ENCODE measurements at regions not wholly inside any gene's neighbourhood (a gene's known extent, or its start where the extent isn't known, plus 50 kb on each side); places are given as distances from the start of the nearest gene placed in this dataset.

DNA sequence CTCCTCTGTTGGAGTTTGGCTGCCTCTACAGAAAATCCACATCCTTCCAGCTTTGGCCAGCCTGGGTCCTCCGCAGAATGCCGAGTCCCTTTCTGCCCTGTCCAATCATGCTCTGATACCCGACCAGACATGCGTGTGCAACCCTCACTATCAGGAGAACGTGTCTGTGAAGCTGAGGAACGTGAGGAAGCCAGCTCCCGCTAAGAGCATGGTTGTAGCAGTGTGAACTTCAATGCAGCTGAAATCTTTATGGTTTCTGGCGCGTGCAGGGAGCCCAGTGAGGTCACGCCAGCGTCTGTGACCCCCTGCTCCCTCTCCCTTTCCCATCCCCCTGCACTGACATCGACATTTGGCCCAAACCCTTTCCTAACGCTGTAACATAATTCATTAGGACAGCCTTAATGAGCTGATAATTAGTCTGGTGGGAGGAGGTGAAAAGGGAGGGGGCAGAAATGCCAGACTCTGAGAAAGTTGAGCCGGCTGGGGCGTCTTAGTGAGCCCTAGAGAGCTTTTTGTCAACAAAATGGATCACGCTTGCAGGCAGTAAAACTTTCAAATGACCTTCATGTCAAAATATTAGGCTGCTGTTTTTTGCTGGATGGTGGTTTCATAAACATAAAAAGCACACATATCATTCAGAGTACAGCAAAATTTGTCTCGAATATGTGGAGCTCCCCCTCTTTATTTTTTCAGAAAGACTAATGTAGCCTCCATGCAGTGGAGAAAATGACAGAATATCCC, 423.3 kb downstream of the QKI start:
- no peak for TF ChIP-seq TARDBP (IDR thresholded peaks at IDR 0.05)
- no peak for TF ChIP-seq CTBP1 (IDR thresholded peaks at IDR 0.05; ENCODE audit: borderline replicate concordance)
- no peak for TF ChIP-seq HDGF (IDR thresholded peaks at IDR 0.05; ENCODE audit: borderline replicate concordance)
- no peak for TF ChIP-seq FOXA1 (IDR thresholded peaks at IDR 0.05)
- peak; percentile 96 for TF ChIP-seq L3MBTL2 (conservative IDR thresholded peaks at IDR 0.05)
- TF ChIP-seq NFRKB (IDR thresholded peaks at IDR 0.05) = no peak
- no peak for TF ChIP-seq LEF1 (IDR thresholded peaks at IDR 0.05; ENCODE audit: borderline replicate concordance)
- TF ChIP-seq, protein P1, sequence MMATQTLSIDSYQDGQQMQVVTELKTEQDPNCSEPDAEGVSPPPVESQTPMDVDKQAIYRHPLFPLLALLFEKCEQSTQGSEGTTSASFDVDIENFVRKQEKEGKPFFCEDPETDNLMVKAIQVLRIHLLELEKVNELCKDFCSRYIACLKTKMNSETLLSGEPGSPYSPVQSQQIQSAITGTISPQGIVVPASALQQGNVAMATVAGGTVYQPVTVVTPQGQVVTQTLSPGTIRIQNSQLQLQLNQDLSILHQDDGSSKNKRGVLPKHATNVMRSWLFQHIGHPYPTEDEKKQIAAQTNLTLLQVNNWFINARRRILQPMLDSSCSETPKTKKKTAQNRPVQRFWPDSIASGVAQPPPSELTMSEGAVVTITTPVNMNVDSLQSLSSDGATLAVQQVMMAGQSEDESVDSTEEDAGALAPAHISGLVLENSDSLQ (IDR thresholded peaks at IDR 0.05) = no peak
- peak; percentile 80; the same call in 1 of the 2 replicates for TF ChIP-seq ARNT (IDR thresholded peaks at IDR 0.05)
- CTCF ChIA-PET = interaction anchor here (0.6 kb wide), 1 partner anchor 764 kb away, joined by 3 read pairs; no protein-coding TSS in a partner anchor
- DNase-seq (ENCODE audit: extremely low spot score) = peak; percentile 61
- POLR2A ChIA-PET = interaction anchor here (0.9 to 1.1 kb wide), 4 partner anchors 12 to 92 kb away, joined by 3 to 4 read pairs (median 3); no protein-coding TSS in a partner anchor

DNA sequence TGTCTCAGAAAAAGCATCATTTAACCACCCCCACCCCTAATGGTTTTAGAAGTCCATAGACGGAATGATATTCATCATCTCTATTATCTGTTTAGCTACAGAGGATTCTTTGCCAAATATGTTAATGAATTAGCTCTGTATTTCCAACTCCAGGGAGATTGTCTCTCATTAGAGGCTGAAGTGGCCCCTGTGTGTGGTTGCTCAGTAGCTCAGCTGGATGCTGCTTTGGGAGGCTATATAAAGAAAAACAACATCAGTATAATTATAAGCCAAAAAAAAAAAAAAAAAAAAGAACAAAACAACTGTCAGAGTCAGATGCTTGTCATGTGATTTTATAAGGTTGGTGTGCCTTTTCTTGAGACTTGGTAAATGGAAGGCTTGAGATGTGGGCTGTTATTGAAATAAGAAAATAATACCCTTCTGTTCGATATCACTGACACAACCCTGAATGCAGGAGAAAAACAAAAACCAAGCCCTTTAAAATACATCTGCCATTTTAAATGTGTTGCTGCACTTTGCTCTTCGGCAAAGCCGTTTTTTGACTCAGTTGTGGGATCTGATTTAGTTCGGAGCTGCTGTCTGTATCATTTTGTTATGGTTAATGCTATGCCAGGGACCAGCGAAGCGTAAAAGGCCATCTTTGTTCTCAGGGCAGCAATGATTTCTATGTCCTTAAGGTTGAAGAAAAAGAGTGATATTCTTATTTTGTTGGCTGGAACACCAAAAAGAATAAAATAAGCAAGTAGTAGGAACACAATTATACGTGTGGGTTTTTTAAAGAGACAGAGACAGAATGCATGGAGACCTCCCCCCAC, 422.6 kb downstream of the QKI start:
- ChIA-PET POLR2A (interaction anchor here (1.0 kb wide), 1 partner anchor 91 kb away, joined by 3 read pairs; no protein-coding TSS in a partner anchor), CTCF (interaction anchor here (0.5 to 1.5 kb wide), 3 partner anchors 12 to 765 kb away, joined by 3 to 4 read pairs (median 3); no protein-coding TSS in a partner anchor)
- no peak for DNase-seq (ENCODE audit: extremely low spot score)
- TF ChIP-seq ARNT (IDR thresholded peaks at IDR 0.05) = no peak
- TF ChIP-seq ZNF384 (IDR thresholded peaks at IDR 0.05) = peak; percentile 48; the same call in 1 of the 2 replicates

GRCh38 chr6:163835439-163836171, 421.1 kb downstream of the QKI start:
- POLR2A ChIA-PET = no interaction called here
- TF ChIP-seq HDGF (IDR thresholded peaks at IDR 0.05; ENCODE audit: borderline replicate concordance) = no peak
- TF ChIP-seq, protein P1 (IDR thresholded peaks at IDR 0.05) = no peak
- no peak for TF ChIP-seq LEF1 (IDR thresholded peaks at IDR 0.05; ENCODE audit: borderline replicate concordance)
- no peak for TF ChIP-seq CTBP1 (IDR thresholded peaks at IDR 0.05; ENCODE audit: borderline replicate concordance)
- TF ChIP-seq NFRKB (IDR thresholded peaks at IDR 0.05) = no peak
- no peak for TF ChIP-seq BHLHE40 (IDR thresholded peaks at IDR 0.05; ENCODE audit: borderline replicate concordance)
- TF ChIP-seq ZNF384 (IDR thresholded peaks at IDR 0.05) = no peak
- no peak for TF ChIP-seq L3MBTL2 (conservative IDR thresholded peaks at IDR 0.05)
- no peak for TF ChIP-seq FOXM1 (IDR thresholded peaks at IDR 0.05; ENCODE audit: borderline replicate concordance)
- TF ChIP-seq TARDBP (IDR thresholded peaks at IDR 0.05) = no peak
- no peak for TF ChIP-seq FOXA1 (IDR thresholded peaks at IDR 0.05)
- TF ChIP-seq ELF4 (IDR thresholded peaks at IDR 0.05) = no peak
- TF ChIP-seq SUZ12 (IDR thresholded peaks at IDR 0.05) = no peak
- no peak for TF ChIP-seq FOXK2 (IDR thresholded peaks at IDR 0.05)
- no peak for TF ChIP-seq SP1 (IDR thresholded peaks at IDR 0.05)
- no peak for TF ChIP-seq ARNT (IDR thresholded peaks at IDR 0.05)

GRCh38 chr6:163834226-163834970, 419.9 kb downstream of the QKI start:
- TF ChIP-seq LEF1 (IDR thresholded peaks at IDR 0.05; ENCODE audit: borderline replicate concordance) = no peak
- no peak for TF ChIP-seq L3MBTL2 (conservative IDR thresholded peaks at IDR 0.05)
- TF ChIP-seq BHLHE40 (IDR thresholded peaks at IDR 0.05; ENCODE audit: borderline replicate concordance) = no peak
- TF ChIP-seq TARDBP (IDR thresholded peaks at IDR 0.05) = no peak
- no peak for TF ChIP-seq NFRKB (IDR thresholded peaks at IDR 0.05)
- TF ChIP-seq, protein P1 (IDR thresholded peaks at IDR 0.05) = no peak
- ChIA-PET POLR2A (no interaction called here), CTCF (no interaction called here)
- DNase-seq (ENCODE audit: extremely low spot score) = no peak

More at GRCh38 chr6:163835439-163836171, 421.1 kb downstream of the QKI start:
- DNase-seq (ENCODE audit: extremely low spot score) = no peak
- CTCF ChIA-PET = interaction anchor here (1.5 kb wide), 1 partner anchor 10 kb away, joined by 4 read pairs; no protein-coding TSS in a partner anchor

DNA sequence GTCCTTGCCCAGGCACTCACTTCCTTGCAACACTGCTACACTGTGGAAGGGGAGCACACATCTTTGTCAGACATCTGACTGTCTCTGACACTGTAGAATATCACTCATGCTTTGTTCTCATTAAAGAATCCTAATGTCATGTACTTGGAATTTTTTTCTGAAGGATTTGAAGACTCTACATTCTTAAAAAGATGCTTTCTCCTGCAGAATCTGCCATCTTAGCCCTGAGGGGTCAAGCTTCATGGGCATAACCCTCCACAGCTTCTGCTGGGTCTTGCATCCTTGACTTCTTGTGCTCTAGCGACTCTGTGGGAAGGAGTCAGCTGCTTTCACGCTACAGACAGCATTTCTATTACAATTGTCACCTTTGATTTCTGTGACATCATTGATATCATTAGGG, 417.2 kb downstream of the QKI start:
- ChIA-PET CTCF (no interaction called here), POLR2A (no interaction called here)
- no peak for DNase-seq (ENCODE audit: extremely low spot score)
- TF ChIP-seq FOXA1 (IDR thresholded peaks at IDR 0.05) = no peak

Measured in HEK293T (cell line).